HK-2 (cell line): ENCODE measurements at regions not wholly inside any gene's neighbourhood (a gene's known extent, or its start where the extent isn't known, plus 50 kb on each side); places are given as distances from the start of the nearest gene placed in this dataset.

Source experiments
- DNase-seq: peaks from one replicate; pipeline ENCODE4 v3.0.0-alpha.2; 2018; ENCODE audit not compliant: unreplicated experiment

DNA sequence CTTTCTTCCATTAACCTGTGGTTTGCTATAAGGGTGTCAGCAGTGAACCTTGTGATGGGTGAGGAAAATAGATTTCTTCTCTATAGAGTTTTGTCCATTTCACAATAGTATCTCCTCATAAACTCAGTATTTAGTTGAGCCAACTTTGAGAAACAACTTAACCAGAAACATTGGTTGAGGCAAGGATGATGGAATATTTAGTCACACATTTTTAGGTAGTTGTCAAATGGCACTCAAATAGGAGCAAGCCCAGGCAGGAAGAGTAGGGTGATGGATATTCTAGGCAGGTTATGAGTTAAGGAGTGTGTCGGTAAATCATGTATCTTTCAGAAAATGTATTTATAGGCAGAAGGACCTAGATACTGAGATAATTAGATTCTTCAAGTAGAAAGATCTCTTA, 1267.6 kb downstream of the SLC16A7 start:
- no peak for DNase-seq

DNA sequence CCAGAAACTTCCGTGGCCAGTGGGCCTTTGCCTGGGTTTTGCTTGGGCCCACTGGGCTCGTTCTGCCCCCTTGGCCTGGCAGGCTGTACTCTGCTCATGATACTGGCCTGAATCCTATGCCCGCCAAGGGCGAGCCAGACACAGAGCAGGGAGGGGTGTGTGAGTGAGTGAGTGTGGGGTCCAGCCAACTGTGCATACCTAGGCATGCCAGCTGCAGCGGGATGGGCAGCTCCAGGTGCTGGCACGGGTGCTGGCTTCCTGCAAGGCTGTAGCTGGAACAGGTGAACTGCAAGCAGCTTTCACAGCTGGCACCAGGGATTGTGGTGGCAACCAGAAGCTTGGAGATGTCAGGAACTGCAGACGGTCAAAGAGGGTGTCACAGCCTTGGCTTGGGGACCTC, 1276.4 kb downstream of the SLC16A7 start:
- no peak for DNase-seq

DNA sequence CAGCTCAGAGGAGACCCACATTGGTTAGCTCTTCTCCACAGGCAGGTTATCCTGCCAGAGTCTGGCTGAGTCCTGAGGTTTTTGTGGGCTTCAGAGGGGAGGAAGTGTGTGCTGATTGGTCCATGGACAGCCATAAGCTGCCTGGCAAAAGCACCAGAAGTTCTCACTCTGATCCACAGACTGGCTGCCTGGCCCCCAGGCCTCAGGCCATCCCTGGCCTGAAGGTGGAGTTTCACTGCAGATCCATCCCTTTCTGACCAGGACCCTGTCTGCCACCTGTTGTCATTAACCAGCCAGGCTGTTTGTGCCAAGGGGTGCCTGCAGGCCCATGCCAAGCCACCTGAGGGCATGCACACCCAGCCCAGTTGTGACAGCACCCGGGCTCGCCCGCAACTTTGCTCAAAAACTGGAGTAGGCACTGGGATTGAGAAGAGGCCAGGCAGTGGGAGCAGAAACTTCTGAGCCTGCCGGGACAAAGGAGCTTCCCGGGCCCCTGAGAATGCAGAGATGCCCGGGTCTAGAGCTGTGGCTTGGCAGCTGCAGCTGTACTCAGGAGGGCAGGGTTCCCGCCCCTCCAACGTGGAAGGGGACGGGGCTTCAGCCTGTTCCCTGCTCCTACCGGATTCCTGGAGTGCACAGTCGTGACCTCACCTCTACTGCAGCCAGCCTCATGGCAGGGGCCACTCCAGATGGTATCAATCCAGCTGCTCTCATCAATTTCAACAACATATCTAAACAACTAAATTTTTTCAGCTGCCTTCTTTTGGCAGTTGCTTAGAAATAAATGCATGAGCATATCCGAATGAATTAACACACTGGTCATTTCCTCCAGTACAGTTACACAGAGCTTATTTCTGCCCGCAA, 1277.3 kb downstream of the SLC16A7 start:
- DNase-seq, result no peak

DNA sequence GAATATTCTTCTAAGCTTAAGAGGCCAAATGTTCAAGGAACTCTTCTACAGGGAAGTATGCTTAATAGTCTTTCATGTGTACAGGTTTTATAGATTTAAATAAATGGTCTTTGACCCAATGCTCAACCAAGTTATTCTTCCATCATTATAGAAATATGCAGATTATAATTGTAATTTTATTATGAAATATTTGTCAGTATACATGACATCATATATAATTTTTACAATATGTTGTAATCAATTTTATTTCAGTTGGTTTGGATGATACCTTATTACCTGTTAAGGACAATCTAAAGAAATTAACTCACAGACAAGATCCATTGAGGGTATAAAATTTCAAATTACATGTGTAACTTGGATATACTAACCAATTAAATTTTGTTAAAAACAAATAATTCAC, 1278.3 kb downstream of the SLC16A7 start:
- DNase-seq, result no peak

DNA sequence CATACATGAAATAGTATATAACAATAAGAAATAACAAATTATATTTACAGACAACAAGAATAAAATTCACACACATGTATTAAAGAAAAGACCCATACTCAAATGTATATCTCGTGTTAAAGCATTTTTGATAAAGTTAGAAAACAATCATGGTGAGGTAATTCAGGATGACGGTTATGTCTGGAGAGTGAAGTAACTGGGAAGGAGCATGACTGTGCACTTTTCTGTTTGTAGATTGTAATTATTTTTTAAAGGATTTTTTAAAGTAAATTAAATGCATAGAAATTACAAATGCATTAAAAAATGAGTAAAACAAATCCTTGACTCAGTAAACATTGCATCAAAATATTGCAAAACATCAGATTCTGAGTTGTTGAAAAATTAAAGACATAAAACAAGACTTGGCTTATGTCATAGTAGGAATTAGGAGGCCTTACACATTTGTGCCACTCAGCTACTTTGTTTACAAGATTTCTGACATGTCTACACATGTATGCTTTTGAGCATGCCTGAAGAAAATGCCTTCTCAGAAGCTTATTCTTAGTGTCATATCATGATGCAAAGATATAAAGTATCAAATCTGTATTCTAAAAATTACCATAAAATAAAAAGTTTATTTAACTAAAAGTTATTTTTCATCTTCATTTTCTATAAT, 1325.1 kb downstream of the SLC16A7 start:
- DNase-seq, result no peak

DNA sequence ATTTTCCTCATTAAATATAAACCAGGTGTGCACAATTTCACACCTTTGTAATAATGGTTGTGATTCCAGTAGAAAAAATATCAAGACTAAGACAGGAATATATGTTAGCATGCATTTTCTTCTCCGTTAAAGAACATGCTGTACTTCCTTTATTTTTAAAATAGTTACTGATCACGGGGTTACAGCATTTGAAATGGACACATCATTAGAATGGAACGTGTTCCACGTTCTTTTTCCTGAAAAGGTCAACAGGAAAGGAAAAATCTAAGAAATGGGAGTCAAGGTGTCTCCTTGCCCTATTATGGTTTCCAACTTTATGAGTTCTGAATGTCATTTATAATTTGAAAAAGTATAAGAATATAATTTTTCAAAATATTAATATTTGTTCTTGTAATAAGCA, 1325.7 kb downstream of the SLC16A7 start:
- DNase-seq, result no peak

DNA sequence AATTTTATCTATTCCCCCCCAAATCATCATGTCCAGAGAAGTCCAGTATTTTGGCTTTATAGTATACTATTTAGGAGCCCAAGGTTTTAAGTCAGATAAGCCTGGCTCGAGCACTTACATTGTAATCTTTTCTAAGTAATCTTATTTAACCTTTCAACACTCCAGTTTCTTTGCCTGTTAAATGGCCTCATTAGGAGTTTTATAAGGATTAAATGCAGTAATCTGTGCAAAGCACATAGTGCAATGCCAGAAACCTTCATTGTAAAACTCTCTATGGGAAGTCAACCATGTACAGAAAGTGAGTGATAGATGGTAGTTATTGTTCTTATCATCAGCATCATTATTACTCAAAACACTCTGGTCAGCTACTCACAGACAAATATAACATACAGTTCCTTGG, 1330.4 kb downstream of the SLC16A7 start:
- DNase-seq, result no peak

DNA sequence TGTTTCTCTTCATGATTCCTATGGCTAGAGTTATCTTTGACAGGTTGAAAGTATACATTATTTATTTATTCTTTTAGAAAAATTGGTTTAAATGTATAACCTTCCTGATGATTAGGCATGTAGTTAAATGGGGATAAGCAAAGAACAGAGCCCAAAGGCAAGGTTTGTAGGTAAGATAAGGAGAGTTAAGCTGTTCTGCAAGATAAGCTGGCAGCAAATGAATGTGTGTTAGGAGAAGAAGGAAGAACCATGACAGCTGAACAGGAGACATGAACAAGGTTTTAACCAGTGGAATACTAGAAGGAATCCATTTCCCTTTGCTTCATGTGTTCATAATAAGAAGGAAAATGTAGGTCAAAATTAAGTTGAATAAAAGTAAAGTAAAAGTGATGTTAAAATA, 1330.1 kb upstream of the USP15 start:
- DNase-seq, result no peak

DNA sequence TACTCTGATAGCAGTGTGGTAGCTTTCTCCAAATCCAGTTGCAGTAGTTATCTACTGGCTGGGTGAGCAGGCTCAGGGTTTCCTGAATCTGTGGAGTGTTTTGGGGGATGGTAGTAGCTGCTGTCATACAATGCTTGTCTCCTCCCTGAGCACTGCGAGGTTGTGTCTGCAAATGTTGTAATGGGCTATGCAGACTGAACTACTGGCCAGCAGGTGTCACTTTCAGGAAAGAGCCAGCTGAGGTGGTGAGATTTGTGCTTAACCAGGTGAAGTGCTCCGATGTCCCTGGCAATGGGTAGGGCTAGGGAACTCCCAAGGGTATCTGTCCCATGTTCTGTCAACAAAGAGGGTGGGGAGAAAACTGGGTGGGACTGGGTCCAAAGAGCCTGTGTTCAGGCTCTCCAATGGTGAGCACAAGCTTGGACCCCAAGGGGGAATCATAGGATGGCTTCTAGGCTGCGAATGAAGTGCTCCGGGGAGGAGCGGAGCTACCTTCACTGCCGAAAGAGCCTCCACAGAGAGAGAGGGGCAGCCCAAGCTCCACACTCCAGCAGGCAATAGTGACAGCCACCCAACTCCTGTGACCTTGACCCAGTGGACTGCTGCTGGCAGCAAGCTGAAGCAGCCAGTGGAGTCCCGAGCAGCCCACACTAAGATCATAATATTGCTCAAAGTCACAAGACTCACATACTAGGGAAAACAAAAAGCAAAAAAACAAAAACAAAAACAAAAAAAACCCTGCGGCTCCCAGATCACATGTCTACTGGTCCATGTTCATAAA, 1324.0 kb upstream of the USP15 start:
- DNase-seq, result no peak

DNA sequence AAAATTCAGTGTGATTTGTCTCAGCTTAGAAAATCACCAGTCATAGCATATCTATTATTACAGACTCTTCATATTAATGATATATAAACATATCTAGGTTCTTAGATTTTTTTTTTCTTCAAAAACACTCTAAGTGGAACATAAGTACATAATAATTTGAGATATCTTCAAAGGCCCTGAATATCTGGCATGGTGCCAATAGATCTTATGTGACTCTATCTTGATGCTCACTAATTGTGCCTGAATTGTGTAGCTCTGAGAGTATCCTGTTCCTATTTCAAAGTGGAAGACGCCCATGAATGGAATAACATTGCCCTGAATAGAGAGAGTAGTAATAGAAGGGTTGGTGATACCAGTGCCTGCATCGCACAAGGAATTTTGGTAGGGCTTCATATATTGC, 1312.7 kb upstream of the USP15 start:
- no peak for DNase-seq

DNA sequence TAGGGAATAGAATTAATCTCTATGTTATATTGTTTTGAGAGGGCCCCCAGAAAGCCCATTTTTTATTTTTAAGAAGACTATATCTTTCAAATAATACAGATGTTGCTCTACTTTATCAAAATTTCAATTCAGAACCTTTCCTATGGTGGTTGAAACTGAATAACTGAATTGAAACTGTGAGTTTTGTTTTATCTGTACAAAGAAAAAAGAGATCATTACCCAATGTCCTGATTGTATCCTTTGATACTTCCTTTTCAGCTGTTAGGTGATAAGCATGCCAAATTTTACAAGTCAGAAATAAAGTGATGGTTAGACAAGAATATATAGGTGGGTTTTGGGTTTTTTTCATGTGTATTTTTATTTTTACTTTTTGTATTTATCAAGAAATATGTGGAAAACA, 1293.1 kb upstream of the USP15 start:
- DNase-seq, result no peak

DNA sequence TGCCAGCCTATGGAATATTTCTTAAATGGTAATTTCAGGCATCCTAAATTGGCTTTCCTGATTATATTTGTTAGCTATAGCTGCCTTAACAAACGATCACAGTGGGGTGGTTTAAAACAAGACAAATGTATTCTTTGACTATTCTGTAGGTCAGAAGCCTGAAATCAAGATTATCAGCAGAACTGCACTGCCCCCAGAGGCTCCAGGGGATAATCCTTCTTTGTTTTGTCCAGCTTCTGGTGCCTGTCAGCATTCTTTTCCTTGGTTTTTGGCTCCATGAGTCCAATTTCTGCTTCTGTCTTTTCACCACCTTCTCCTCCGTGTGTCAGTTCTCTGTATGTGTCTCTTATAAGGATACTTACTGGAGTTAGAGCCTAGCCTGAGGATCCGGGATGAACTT, 1282.2 kb upstream of the USP15 start:
- DNase-seq, result no peak

DNA sequence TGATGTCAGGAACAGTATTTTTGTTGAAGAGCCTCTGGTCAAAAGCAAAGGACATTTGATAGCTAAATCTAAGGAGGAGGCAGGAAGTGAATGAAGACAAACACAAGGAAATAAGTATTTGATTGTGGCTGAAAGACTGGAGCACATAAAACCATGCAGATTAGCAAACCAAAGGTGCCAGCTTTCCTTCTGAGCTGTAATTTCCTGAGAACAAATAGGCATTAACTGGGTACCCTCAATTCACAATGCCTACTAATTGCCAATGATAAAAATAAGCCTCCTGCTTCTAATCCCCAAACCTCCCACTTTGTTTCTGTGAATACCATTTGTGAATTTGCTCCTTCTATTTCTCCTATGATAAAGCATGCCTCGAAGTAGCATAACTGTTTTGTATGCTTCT, 1279.6 kb upstream of the USP15 start:
- DNase-seq, result no peak

DNA sequence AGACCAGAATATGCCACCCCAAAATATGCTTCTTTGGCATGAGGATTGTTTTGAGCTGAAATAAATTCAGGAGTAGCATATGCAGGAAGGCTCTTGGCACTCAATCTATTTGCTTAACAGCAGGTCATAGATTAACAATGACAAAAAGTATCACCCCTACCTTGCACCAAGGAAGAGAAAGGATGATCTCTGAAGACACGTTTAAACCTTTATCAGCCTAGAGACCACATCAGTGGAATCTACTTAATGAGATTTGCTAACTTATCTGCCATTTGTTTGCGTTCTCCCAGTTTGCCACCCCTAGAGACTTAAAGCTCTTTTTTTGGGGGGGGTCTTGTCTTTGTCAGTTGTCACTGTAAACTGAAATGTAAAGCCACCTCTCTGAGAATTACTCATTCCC, 1278.7 kb upstream of the USP15 start:
- DNase-seq, result no peak

DNA sequence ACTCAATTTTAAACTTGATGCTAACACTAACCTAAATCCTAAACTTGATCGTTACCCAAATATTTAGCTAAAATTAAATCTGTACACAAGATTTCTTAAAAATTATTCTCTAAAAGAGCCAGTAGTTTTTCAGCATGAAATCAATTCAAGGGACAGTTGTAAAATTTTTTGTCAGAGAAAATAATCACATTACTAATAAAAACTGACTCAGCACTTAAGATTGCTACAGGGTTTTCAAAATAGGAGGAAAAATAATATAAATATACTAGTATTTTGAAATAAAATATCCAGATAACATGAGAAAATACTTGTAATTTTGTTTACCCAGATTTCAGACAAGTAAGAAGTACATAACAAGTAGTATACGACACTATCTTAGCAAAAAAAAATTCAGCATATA, 1268.1 kb upstream of the USP15 start:
- DNase-seq, result no peak

DNA sequence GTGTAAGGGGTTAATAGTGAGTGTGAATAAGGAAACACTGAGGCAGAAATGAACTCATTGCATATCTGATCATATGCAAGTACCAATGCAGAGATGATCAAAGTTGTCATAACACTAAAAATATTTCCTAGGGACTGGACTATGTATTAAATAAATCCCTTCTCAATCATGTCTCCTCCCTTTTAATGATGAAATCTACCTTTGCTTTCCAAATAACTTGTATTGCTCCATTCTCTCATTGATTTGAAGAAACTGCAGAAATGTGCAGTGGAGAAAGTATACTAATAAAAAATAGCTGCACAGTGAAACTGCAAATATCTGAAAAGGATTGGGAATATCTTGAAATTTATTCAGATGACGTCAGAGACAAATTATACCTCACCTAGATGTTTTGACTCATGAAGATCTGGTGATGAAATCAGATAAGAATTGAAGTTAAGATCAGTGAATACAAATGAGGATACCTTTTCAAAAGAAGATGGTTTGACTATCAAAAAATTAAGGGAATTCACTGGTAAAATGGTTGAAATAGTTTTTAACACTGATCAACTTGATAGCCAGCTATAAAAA, 1264.9 kb upstream of the USP15 start:
- DNase-seq, result no peak

DNA sequence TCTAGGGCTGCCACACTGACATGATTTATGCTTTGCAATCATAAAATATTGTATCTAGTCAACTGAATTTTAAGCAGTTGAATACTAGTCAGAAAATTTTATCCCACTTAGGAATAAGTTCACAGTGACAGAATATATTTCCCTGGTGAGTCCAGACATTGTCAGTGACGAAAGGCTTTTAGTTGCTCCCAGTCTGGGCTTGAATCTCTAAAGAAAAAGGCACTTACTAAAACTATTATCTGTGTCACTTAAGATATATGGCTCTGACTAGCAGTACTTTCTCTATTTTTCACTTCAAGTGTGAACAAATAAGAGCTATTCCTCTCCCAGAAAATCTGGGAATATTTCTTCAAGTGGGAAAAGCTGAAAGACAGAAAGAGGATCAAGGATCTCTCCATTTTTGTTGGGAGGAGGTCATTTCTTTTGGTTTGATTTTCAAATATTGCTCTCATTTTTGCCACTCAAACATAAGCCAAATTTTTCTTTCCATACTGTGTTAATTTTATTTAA, 1262.3 kb upstream of the USP15 start:
- no peak for DNase-seq

DNA sequence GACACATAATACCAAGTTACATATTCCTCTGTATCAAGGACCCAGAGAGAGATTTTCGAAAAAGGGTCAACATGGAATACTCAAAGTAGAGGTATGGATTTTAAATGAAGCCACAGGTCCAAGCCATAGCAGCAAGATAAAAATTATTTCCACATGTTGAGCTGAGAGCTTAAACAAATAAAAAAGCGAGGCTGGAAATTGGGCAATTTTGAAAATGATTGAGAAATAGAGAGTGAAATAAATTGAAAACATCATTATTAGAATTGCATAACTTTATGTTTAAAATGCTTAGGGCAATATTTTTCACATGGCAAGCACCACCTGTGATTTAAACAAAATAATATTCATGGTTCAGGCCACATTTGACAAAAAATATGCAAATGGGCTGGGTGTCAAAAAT, 1251.0 kb upstream of the USP15 start:
- DNase-seq, result no peak

DNA sequence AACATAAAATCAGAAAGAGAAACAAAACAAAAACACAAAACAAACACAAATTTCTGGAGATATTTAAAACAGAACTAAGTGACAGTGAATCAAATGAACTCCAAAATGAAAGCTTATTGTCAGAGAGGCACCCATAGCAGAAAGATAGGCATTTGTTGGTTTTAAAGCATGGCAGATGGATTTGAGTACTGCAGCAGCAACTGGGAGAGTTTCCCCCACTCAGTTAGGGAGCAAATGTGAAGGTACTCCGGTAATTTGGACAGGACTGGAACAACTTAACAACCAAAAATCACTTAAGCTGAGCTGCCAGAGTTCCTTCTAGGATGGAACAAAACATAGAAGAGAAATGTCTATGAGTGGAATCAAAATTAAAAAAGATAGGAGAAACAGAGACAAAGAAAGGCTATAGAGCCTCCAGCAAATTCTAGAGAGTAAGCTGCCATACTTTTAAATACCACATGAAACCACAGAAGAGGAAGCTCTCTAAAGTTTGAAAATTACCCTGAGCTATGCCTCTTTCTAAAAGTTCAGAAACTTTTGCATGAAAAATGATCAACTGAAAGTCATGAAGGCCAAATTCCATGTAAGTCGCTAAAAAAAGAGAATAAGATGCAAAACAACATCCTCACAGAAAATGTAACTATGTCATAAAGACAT, 1248.3 kb upstream of the USP15 start:
- no peak for DNase-seq

DNA sequence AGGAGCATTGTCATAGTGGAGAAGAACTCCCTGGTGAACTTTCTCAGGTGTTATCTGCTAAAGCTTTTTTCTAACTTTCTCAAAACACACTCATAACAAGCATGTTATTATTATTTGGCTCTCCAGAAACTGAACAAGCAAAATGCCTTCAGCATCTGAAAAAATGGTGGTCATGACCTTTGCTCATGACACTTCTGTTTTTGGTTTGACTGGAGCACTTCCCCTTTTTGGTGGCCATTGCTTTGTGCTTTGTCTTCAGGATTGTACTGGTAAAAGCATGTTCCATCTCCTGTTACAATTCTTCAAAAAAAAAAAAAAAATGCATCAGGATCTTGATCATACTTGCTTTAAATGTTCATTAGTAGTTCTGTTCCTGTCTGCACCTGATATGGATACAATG, 1241.6 kb upstream of the USP15 start:
- DNase-seq, result no peak

DNA sequence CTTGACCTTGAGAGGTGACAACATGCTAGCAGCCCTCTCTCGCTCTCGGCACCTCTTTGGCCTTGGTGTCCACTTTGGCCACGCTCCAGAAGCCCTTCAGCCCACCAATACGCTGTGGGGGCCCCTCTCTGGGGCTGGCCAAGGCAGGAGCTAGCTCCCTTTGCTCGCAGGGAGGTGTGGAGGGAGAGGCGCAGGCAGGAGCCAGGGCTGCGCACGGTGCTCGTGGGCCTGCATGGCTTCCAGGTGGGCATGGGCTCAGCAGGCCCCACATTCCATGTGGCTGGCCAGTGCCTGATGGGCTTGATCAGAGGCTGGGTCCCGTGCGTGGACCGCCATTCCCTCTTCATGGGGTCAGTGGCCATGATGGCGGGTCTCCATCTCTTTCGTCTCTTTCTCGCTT, 1237.0 kb upstream of the USP15 start:
- DNase-seq, result no peak

DNA sequence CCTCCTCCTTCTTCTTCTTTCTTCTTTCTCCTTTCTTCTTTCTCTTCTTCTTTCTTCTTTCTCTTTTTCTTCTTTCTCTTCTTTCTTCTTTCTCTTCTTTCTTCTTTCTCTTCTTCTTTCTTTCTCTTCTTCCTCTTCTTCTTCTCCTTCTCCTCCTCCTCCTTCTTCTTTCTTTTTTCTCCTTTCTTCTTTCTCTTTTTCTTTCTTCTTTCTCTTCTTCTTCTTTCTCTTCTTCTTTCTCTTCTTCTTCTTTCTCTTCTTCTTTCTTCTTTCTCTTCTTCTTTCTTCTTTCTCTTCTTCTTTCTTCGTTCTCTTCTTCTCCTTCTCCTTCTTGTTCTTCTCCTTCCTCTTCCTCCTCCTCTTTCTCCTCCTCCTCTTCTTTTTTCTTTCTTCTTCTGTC, 1230.7 kb upstream of the USP15 start:
- DNase-seq, result no peak
